HG03175 (cell line): ENCODE measurements at regions not wholly inside any gene's neighbourhood (a gene's known extent, or its start where the extent isn't known, plus 50 kb on each side); places are given as distances from the start of the nearest gene placed in this dataset.

ENCODE experiments used
- ATAC-seq: cut with Tn5 transposase; IDR thresholded peaks from one replicate; pipeline ENCODE4 v1.9.1; 2021; ENCODE audit warnings: mild to moderate bottlenecking, moderate library complexity; ENCODE audit not compliant: unreplicated experiment

GRCh38 chr13:106433066-106433465, 102.4 kb downstream of the EFNB2 start:
- ATAC-seq = no peak

GRCh38 chr13:106432636-106433035, 102.8 kb downstream of the EFNB2 start:
- no peak for ATAC-seq

GRCh38 chr13:106426909-106427308, 108.6 kb downstream of the EFNB2 start:
- no peak for ATAC-seq

DNA sequence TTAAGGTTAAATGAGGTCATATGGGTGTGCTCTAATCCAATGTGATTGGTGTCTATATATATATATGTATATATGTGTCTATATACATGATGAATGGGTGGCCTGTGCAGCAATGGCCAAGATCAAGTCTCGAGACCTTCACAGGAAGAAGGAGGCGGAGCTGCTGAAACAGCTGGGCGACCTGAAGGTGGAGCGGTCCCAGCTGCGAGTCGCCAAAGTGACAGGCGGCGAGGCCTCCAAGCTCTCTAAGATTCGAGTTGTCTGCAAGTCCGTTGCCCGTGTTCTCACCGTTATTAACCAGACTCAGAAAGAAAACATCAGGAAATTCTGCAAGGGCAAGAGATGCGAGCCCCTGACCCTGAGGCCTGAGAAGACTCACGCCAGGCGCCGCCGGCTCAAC, 109.8 kb downstream of the EFNB2 start:
- no peak for ATAC-seq

- no peak for ATAC-seq
Observed at GRCh38 chr13:106424805-106425204, 110.7 kb downstream of the EFNB2 start.

DNA sequence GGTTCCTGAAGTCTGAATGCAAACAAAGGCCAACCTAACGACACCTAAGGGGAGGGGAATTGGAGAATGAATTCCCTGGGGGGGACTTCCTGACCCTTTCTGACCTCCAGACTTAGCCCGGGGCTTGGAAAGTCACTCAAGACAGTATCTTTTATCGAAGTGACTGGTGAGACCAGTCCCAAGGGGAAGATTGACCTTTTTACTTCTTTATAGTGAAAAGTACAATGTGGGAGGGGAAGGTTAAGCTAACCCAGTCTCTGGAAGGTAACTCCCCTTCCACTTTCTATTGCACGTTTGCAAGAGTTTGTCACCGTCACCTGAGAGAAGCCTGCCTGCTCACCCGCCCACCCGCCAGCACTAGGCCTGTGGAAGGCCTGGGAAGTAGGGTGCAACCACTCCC, 111.9 kb downstream of the EFNB2 start:
- ATAC-seq = no peak

GRCh38 chr13:106418556-106418955, 116.9 kb downstream of the EFNB2 start:
- ATAC-seq = no peak

GRCh38 chr13:106417467-106418110, 117.9 kb downstream of the EFNB2 start:
- ATAC-seq = no peak

DNA sequence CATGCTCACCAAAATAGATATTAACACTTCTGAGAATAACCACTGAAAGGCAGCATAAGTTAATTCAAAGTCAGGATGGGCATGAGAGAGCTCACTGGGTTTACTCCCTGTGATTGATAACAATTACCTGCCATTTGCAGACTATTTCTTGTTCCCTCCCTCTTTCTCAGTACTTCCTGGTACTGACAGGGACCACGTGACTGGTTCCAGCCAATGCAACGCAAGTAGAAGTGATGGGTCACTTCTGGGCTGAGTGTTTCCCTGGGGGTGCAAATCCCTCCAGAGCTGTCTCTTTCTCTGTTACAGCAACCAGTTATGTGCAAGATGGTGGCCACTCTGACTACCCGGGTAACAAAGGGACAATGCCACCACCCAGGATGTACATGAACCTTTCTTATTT, 118.8 kb downstream of the EFNB2 start:
- ATAC-seq = no peak

DNA sequence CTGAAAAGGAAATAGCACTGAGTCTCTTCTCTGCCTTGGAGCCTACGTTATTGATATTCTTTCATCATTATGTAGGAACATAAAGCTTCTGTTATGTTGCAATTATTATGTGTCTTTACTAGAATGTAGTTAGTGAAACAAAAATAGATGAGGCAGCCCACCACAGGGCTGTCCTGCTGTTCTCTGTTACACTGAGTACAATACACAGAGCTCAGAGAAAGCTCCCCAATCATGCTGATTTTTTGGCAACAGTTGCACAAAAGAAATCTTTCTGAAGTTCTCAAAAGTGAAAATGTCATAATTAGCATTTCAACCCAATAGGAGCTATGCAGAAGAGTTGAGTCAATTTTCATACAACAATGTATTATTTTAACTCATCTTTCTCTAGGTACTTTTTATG, 119.5 kb downstream of the EFNB2 start:
- ATAC-seq = no peak

- ATAC-seq = no peak
Observed at GRCh38 chr13:106415442-106415841, 120.0 kb downstream of the EFNB2 start.

- no peak for ATAC-seq
Observed at GRCh38 chr13:106407338-106407737, 128.1 kb downstream of the EFNB2 start.

DNA sequence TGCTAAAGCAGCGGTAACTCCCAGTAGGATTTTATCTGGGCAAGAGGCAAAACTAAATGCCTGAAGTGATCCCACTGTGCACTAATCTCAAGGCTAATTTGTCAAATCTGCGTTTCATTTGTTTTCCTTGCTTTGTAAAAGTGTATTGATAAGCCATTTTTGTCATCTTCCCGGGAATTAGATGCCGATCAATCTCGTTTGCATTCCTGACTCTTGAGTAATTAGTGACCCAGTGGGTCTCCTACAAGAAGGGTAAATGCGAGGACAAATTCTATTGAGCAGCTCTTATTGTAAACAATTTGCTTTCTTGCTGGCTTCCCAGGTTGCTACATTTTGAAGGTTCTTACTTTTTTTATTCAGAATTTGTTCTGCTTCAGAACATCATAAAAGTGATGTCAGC, 129.7 kb downstream of the EFNB2 start:
- no peak for ATAC-seq

GRCh38 chr13:106403280-106403679, 132.2 kb downstream of the EFNB2 start:
- ATAC-seq = no peak

DNA sequence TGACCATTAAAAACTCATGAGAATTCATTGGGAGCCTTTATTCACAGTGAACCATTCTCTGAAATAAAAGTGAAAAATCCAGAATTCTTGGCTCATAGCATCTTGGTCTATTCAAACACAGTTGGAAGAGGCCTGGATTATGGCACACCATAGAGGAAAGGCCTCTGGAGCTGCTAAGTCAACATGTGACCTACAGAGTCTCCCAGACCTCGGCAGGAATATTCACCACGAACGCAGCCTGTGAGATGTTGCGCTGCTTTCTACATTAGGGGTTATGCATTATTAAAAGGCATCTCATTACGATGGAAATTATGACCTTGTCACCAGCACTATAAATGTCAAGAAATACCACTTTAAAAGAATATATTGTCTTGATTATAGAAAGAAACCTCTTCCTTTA, 132.6 kb downstream of the EFNB2 start:
- ATAC-seq = no peak

- no peak for ATAC-seq
Observed at GRCh38 chr13:106401081-106401480, 134.4 kb downstream of the EFNB2 start.

- ATAC-seq = no peak
Observed at GRCh38 chr13:106400289-106400688, 135.2 kb downstream of the EFNB2 start.

DNA sequence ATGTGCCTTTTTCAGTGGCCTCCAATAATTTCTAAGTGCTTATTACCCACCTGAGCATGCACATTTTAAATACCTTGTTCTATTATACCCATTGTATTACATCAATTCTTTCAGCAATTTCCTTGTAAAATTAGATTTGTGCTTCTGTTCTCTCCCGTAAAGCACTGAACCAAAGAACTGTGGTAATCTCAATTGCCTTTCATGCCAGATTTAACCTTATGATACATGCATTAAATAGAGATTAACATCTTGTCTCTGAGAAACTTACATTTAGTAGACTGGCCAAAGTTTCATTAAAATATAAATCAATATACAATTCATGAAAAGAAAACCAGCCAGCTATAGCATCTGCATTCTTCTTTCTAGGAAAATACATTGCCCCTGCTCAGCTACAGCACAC, 137.2 kb downstream of the EFNB2 start:
- ATAC-seq = no peak

DNA sequence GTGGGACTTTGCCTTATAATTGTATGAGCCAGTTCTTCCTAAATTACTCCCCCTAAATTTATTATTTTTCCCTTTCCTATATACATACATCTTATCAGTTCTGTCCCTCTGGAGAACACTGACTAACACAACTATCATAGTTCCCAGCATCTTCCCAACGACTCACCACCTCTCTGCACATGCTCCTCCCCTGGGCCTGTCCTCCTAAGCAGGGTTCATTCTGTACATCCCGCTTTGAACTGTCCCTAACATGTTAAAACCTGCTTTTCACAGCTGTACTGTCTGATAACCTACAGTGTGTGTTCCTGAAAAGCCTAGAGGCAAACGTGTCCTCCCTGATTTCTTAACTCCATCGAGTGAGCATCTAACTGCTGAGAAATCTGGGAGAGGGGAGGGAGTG, 141.7 kb downstream of the EFNB2 start:
- ATAC-seq = no peak

DNA sequence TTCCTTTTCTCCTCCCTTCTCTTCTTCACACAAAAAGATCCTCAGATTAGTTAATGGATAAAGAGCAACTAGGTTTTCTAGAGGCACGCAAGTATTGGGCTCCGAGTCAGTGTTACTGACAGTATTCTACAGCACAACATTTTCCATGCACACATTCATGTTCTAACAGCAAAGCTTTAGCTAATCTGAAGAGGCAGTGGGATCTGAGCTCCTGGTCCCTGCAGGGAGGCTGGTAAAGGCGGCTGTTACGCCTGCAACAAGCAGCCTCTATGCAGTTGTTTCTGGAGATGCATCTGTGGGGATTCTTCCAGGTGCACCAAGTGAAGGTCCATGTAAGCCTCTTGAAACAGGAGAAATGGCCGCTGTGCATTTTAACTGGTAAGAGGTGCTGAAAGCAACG, 143.8 kb downstream of the EFNB2 start:
- no peak for ATAC-seq

DNA sequence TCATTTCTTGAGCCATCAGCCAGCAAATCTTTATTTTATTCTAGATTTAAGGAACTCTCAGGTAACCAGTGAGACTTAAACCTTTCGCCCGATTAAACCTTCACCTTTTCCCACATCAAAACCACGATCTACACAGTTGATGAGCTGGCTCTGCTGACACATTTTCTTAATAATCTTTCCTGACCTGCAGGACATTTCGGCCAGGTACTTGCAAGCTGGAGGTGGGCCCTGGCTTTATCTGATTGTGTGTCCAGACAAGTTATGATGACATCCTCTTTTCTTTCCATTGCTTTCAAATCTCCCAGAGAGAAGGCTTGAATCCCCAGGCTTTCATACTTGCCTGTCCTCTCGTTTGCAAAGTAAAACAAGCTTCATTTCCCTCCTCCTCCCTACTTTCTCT, 144.2 kb downstream of the EFNB2 start:
- ATAC-seq = no peak

DNA sequence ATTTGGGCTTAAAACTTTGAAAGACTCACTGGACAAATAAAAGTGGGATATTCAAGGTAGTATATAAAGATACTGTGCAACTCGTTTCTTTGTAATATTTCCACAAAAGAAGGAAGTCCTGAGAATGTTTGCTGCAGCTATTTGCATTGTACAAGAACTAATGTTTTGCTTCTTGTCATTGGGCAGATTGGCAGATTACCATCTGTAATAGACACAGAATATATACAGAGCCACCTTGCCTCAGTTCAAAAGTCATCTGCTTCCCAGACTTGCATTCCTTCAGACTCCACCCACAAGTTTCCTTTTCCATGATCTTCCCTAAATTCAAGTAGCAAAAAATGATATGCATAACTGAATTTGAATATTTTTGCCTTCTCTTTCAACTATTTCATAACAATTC, 145.1 kb downstream of the EFNB2 start:
- no peak for ATAC-seq

- no peak for ATAC-seq
Observed at GRCh38 chr13:106385654-106386053, 149.8 kb downstream of the EFNB2 start.
